NCI-H2107 (cell line): ENCODE measurements at regions not wholly inside any gene's neighbourhood (a gene's known extent, or its start where the extent isn't known, plus 50 kb on each side); places are given as distances from the start of the nearest gene placed in this dataset.

Experiments
- DNase-seq: peaks from one replicate; lab custom pipeline; 2025; lab: John Stamatoyannopoulos, UW

DNA sequence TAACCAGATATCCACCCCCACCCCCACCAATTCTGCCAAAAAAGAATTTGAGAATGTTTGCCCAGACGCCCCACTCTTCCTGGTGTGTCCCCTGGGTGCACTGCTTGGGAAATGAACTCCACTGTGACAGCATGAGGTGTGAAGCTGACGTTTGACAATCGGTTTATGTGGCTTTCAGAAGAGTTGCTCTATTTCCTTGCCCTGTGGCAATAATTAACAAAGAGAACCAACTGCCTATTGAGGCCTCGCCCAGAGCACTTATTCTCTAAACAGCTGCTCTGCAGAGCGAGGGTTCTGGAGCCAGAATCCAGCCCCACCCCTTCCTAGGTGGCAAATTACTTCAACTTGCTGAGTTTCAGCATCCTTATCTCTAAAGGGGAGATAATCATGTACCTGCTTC is 115.8 kb upstream of the SIX3 start:
- DNase-seq = peak; percentile 32

DNA sequence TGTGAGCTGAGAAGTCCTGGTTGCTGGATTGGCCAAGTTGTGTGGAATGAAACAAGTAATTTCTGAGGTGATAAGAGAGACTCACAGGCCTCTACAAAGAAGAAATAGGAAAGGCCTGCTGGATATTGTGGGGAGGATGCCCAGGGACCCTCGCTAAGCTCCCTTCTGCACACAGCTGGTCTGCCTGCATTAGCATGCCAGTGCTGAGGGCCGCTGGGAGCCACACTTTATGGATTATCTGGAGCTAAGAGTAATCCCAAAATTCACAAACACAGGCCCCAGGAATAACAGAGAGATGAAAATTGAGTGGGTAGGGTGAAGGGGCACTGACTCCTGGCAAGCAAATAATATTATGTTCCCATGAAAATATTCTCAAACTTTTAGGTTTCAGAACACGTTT is 114.9 kb upstream of the SIX3 start:
- DNase-seq = no peak

DNA sequence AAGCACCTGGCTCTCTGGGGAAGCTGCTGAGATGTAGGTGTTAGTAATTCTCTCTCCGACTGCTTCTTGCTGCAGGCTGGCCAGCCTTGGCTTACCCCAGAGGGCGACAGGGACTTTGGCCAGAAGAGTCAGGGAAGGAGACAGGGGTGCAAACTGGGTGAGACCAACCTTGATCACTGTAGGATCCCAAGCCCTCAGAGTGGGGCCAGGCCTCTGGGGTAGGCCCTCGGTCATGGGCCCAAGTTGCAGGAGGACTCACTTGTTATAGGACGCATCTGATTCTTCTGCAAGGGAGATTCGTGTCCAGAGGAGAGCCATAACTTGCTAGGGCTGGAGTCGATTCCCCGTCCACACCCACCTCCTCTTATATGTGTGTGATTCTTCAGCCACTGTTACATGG is 111.7 kb upstream of the SIX3 start:
- DNase-seq = no peak

DNA sequence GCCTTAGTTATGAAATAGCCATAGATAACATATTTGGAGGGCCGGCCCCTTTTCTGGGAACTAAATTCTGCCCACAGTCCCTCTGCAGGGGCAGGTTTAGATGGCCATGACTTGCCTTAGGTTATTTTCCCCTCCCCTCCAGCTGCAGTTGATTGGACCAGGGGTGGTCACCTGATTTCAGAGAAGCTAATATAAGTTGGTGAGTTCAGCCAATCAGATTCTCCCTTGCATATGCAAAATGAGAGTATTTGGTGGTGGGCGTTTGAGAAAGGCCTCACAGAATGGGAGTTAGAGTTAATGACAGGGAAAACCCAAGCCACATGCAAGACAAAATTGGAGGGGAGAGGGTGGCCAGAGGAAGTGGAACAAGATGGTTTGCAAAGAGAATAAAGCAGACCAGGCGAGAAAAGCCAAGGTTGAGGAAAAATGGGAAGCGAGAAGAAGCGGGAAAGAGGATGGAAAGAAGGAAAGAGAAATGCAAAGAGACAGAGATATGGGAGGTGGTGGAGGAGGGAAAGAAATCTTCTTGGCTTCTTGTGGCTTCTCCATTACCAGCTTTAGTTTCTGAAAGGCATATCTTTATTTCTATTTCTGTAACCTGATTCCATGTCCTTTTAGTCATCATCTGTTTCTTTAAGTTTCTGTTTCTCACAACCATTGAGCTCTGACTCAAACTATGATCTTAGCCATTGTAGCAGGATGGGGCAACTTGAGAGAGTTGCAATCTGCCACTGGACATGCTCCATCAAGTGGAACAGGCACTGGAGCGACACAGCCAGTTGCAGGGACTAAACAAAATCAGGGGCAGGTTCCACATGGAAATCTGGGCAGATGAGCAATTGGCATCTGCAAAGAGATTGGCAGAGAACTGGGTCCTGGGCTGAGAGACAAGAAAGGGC is 108.1 kb upstream of the SIX3 start:
- no peak for DNase-seq

DNA sequence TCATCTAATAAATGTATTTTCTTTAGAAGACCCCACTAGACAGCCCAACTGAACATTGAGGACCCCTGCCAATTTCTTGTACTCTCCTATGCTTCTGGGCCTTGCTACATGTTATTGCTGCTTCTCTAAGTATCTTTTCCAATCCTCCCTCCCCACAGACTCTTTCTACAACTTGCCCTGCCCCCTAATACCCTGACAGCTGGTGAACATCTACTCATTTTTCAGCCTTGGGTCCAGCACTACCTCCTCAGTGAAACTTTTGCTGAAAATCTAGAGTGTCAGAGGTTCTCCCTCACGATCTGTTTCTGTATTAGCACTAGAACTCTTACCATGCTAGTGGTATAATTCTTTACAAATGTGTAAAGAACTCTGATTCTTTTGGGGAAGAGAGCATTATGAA is 106.8 kb upstream of the SIX3 start:
- no peak for DNase-seq

DNA sequence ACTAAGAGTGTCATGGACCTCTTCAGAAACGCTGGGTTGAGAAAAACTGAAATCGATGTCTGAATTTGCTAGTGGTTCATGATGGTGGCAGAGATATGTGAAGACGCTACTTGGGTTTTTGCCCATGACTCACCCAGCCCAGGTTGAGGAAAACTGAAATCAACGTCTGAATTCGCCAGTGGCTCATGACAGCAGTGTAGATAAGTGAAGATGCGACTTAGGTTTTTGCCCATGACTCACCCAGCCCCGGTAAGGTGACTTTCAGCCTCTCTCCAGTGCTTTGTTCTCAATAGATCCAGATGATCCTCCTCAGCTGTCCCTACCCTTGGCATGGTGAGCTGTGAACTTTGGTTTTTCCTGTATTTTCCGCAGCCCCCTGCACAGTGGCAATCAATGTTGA is 105.3 kb upstream of the SIX3 start:
- DNase-seq = no peak

DNA sequence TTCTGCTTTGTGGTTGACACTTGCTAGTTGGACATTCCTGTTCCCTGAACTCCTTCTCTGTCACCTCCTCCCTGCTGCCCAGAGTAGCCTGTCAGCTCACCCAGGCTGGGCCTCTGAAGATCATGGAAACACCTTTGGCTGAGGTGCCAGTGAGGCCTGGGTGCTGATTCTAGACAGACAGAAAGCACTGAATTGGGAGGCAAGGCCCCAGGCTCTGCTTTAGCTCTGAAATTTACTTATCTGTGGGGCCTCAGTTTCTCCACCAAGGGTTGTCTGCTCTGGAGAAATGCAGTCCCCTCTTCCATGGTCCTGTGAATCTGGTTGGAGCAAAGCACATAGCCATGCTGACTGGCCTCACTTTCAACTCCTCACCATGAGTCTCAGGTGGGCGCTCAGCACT is 104.6 kb upstream of the SIX3 start:
- no peak for DNase-seq

DNA sequence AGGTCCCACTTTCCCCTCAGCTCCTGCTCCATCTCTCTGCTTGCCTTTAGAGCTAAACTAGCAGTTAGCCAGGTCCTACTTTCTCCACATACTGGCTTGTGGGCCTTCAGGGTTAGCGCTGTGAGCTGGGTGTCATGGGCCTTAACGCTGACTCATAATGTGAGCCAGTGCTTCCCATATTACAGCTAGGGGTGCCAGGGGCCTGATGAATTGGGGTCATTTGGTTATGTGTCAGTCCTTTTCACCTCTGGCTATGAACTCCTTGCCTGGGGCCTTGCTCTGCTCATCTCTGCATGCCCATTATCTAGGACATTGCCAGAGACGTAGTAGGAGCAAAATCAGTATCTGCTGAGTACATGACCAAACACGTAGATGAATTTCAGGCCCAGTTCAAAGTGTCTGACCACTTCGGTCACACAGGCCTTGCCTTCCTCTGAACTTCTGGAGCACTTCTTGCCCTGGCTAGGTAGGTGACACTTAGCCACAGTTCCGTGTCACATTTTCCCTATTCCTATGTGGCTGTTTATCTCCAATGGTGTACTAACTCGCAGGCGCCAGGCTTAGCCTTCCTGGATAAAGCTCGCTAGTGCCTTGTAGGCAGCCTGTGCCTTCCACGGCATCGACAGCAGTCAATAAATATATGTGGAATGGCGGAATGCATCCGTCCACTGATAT is 103.2 kb upstream of the SIX3 start:
- no peak for DNase-seq

DNA sequence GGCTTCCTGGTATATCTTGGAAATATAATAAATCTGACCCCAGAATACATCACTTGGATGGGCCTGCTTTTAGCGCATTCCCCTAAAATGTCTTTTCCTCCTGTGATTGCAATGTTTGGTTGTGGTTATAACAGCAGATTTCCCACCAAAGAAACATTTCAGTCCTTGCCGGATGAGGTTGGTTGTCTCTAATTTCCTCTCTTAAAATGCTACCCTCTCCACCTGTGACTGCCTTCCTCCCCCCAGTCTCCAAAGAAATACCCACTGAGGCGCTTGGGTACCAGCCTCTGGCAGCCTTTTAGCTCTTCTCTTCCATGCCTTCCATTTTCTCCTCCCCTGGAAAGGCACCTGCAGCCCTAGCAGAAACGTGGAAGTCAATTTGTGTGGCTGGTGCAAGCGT is 102.1 kb upstream of the SIX3 start:
- DNase-seq = no peak

DNA sequence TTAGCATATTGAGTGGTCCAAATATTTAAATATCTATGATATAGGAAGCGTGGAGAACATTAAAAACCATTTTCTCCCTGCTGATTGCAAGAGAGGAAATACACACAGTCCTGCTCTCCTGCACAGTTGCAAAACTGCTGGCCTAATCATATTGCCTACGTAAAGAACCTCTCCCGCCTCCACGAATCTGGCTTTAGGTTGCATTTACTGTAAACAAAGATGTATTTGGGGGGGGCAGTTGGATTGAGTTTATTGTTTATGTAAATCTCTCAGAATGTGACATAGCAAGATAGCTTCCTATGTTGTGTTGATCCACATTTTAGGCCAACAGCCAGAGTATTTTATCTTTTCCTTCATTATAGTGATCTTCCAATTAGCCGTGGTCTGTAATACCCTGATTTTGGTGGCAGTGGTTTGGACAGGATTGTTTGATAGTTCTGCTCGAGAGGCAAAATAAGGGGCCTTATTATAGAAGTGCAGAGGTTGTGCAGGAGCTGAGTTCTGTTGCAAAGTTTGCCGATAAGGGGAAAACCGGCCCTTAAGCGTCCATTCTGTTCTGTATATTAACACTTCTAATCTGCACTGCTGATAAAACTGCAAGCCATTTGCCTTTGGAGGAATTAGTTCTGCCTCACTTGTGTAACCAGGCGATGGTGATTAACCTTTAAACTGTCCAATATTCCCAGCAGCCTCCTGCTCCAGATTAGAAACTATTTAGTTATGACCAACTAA is 101.6 kb upstream of the SIX3 start:
- DNase-seq = no peak

DNA sequence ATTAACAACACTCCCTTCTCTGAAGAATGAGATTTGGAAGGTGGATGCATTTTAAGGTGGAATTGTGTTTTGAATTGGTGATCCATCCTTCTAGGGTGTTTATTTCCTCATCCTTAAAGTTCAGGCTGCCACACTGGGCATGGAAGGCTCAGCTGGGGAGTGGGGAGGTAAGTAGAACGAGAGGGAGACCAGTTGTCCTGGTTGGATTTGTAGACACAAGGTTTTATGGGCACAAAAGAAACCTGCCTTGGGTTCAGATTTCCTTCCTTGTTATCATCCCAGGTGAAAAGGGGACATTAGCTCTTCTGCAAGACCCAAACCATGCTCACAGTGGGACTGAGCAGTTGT is 101.0 kb upstream of the SIX3 start:
- no peak for DNase-seq

DNA sequence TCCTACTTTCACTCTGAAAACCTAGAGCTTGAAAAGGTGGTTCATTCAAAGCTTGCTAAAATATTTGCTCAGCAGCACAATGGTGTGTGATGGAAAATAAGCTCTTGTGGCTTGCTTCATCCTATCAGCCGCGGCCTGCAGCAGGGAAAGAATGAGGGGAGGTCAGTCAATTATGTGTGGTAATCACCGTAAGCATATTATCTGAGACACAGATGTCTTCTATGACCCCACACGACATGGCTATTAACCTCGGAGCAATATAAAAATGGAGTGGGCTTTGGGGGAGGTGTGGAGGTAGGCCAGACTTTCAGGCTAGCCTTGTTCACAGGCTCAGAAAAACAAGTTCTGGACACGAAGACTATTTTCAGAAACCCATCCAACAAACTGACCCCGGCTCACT is 98.4 kb upstream of the SIX3 start:
- no peak for DNase-seq

DNA sequence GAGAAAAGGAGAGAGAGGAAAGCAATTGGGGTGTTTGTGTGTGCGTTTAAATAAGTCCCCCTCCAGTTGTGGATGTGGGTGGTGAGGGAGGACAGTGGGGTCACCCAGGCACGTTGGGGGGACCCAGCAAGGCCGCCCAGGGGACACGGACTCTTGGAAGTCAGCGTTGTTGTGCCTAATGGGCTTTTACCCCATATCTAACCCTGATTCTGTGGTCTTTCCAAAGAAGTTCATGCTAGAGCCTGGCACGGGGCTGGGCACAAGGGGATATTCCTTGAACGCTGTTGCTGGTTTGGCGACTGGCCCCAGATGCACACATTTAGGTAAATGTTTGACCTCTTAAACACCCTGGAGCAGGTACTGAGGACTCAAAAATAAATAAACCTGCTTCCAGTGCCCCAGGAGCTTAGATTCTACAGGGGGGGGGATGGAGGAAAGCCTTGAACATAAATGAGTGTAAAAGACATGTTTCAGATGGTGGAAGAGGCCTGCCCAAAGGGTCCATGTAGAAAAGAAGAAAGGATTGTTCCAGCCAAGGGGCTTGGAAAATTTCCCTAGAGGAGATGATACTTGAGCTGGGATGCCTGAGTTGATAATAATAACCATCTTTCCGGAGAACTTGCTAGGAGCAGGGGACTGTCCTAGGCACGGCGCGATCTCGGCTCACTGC is 97.7 kb upstream of the SIX3 start:
- DNase-seq = no peak

DNA sequence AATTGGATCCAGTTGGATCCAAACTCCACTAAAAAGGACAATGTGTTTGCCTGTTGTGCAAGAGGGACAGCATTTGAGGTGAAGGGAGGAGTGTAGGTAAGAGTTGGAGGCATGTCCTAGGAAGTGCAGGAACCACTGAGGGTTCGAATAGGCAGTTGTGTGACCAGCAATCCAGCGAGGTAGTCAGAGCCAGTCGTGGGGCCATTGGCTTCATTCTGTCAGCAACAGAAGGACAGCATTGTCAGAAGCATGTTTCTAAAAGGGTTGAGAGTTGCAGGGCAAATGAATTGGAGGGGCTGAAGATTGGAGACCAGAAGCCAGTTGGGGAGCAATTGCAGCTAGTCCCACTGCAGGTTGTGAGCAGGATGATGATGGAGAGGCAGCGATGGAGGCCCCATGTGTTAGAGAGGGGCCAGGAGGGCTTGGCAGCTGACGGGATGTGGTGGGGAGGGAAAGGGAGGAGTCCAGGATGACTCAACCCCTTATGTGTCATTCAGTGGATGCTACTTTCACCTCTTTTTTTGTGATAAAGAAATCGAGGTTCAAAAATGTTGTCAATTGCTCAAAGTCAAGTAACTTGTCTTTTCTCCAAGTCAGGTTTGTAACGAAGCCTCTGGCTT is 96.7 kb upstream of the SIX3 start:
- no peak for DNase-seq

DNA sequence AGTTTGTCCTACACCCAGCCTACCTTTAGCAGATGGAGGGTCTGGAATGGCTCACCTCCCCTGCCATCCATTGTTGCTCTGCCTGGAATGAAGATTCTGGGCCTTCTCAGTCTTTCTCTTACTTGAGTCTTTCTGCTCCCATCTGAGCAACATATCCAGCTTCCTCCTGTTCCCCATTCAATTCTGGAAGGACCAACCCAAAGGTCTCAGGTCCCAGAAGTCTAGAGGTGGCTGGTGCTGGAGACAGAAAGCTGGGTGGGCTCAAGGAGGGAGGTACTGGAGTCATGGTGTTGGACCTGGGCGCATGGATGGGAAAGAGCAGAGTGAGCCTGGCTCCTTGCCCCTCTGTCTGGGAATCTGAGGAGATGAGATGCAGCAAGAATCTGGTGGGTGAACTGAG is 93.5 kb upstream of the SIX3 start:
- DNase-seq = no peak

DNA sequence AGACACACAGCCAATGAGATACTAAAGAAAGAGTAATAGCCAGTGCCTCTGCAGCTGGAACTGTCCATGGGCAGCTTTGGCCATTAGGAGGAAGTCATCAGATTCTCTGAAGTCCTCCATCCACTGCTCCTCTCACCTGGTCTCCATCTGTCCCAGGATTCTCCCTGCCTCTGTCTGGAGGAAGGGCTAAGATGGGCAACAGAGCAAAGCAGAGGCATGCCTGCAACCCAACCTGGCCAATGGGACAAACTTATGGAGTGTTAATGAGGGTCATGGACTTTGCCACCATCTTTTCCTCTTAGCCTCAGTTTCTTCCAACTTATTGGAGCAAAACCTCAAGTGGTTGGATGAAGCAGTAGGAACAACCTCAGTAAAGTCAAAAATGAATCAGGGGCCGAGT is 91.5 kb upstream of the SIX3 start:
- DNase-seq = no peak

DNA sequence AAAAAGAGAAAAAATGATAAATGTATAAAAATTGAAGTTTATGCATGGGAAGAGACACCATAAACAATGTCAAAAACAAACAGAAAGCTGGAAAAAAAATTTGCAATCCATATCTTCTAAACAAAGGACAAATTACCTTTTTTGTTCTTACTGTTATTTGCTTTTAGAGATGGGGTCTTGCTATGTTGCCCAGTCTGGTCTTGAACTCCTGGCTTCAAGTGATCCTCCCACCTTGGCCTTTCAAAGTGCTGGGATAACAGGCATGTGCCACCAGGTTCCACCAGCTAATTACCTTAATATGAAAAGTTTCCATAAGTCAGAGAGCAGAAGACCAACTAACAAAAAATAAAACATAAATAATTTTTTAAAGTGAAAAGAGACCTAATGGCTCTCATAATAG is 90.0 kb upstream of the SIX3 start:
- DNase-seq = no peak

DNA sequence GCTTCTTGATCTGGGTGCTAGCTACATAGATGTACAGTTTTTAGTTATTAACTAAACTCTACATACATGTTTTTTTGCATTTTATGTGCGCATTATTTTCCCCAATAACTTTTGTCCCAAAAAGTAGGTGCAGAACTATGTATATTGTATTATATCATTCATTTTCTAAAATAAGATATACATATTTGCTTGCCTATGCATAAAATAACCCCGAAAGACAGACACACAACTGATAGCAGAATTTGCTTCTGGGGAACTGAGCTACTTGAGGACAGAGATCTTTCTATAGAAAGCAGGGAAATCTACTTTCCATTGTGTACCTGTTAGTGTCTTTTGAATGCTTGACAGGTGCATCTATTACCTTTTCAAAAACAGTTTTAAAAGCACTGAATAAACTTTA is 88.9 kb upstream of the SIX3 start:
- no peak for DNase-seq

DNA sequence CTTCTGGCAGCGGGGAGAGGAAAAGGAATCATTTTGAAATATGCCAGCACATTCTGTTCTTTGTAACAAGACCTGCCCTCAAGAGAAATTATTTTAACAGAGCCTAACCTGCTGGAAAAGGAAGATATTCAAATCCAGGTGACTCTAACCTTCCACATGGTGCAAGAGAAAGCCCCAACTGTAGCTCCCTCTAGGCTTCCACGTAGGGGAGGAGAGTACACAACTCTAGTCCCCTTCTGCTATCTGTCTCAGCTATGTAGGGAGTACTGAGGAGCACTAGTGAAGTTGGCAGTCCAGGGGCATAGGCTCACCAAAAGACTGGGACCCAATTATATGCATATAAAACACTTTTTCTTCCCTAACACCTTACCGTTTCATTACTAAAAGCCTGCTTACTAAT is 82.2 kb upstream of the SIX3 start:
- DNase-seq = no peak

DNA sequence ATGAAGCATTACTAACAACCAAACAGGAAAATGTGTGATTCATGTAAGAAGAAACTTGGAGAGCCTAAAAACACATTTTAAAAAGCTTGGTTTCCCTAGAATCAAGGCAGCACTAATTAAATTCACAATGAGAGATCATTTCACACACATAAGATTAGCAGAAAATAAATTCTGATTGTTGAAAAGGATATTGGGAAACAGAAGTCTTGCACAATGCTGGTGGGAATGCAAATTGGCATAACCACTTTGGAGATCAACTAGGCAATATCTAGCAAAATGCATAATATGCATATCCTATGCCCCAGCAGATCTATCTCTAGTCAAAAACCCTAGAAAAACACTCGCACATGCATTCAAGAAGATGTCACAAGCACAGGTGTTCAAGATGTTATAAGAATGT is 75.3 kb upstream of the SIX3 start:
- DNase-seq = no peak

DNA sequence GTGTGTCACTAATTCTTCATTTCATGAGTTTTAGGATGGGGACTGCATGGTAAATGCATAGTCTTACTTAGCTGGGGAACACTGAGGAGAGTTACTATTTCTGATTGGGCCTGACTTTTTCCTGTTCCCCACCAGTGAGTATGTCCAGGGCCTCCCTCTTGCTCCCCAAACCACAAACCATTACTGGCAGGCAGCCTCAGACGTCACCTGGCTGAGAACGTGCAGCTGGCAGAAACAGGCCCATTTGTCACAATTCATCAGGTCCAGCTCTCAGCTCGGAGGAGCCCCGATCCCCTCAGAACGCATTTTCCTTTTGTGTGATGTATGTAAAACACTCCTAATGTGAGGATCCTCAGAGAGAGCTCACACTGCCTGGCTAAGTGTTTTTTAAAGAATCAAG is 71.7 kb upstream of the SIX3 start:
- DNase-seq = no peak

DNA sequence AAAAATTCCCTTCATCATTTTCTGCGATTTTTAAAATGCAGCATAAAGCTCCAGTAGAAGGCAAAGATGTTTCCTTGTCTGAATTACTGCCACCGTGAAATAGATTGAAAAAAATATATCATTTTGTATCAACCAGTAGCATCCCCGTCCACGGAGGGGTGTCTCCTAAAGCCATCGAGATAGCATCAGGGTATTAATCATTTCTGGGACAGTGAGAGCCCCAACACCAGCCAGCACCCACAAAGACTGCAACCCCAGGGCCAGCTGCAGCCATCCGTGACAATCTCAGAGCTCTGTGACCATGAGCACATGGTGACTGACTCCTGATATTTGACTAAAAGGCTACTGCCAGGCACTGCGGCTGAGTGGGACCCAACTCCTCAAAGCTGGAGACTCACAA is 64.1 kb upstream of the SIX3 start:
- no peak for DNase-seq
